H54 (cell line): ENCODE measurements at regions not wholly inside any gene's neighbourhood (a gene's known extent, or its start where the extent isn't known, plus 50 kb on each side); places are given as distances from the start of the nearest gene placed in this dataset.

Experiments used
- DNase-seq: peaks from one replicate; pipeline ENCODE4 v3.0.0; 2011; ENCODE audit warnings: low spot score, mixed read lengths; ENCODE audit not compliant: insufficient read length
- FAIRE-seq: peaks from 3 replicates; lab custom pipeline; 2011; peaks lifted over from hg19 to GRCh38; lab: Jason Lieb, UNC
- POLR2A ChIP-seq: IDR thresholded peaks from 2 replicates; pipeline ENCODE4 v1.6.1; 2011; ENCODE audit warnings: low read depth, mild to moderate bottlenecking, low read length

GRCh38 chr2:191759680-191760079, 81.7 kb downstream of the NABP1 start:
- FAIRE-seq (no peak), DNase-seq (no peak)
- TF ChIP-seq POLR2A: no peak

GRCh38 chr2:191760655-191761262, 82.8 kb downstream of the NABP1 start:
- no peak for TF ChIP-seq POLR2A
- no peak for DNase-seq
- no peak for FAIRE-seq

- DNase-seq (no peak), FAIRE-seq (no peak)
- no peak for TF ChIP-seq POLR2A
Measured at GRCh38 chr2:191773136-191773535, 73.8 kb downstream of the CAVIN2 start.

GRCh38 chr2:191777351-191777750, 69.5 kb downstream of the CAVIN2 start:
- no peak for TF ChIP-seq POLR2A
- FAIRE-seq (no peak), DNase-seq (no peak)

- no peak for TF ChIP-seq POLR2A
- FAIRE-seq: no peak
- no peak for DNase-seq
Measured at GRCh38 chr2:191778041-191778440, 68.8 kb downstream of the CAVIN2 start.

- DNase-seq (no peak), FAIRE-seq (no peak)
- TF ChIP-seq POLR2A: no peak
Measured at GRCh38 chr2:191782351-191782750, 64.5 kb downstream of the CAVIN2 start.

GRCh38 chr2:191783416-191783815, 63.5 kb downstream of the CAVIN2 start:
- no peak for FAIRE-seq
- no peak for TF ChIP-seq POLR2A

More at GRCh38 chr2:191783416-191783815, 63.5 kb downstream of the CAVIN2 start:
- DNase-seq: no peak
